Endothelial cell of umbilical vein (primary cell): ENCODE measurements at regions not wholly inside any gene's neighbourhood (a gene's known extent, or its start where the extent isn't known, plus 50 kb on each side); places are given as distances from the start of the nearest gene placed in this dataset.

Experiments used
- BruUV-seq: library from RNA; stranded (reverse); fragments of 400-500 nt; replicated peaks from 2 replicates; lab custom pipeline; 2021; lab: Mats Ljungman, UMichigan
- CTCF ChIA-PET: fragments of 300-600, 350-600 bp; sonication (Branson Sonifier 250); formaldehyde crosslinking; loops from one replicate; lab custom pipeline; 2021; ENCODE audit warnings: antibody characterized with exemption, inconsistent platforms; lab: Charles Lee
- POLR2A ChIA-PET: fragments of 300-600, 350-600 bp; sonication (Branson Sonifier 250); formaldehyde crosslinking; loops from one replicate; lab custom pipeline; 2021; ENCODE audit warnings: antibody characterized with exemption, inconsistent platforms; lab: Charles Lee
- DNase-seq: peaks from one replicate; pipeline ENCODE4 v3.0.0-alpha.2; 2011; ENCODE audit warnings: low read depth, low spot score
- FAIRE-seq: peaks from 2 replicates; lab custom pipeline; 2011; peaks lifted over from hg19 to GRCh38; lab: Jason Lieb, UNC
- H2AFZ ChIP-seq: 2 replicates; pipeline ENCODE4 v1.6.0; 2012; ENCODE audit warnings: low read depth, low read length, control low read depth, inconsistent platforms
- H3K27ac ChIP-seq: 2 replicates; pipeline ENCODE4 v1.5.1; 2011; ENCODE audit warnings: low read depth, mild to moderate bottlenecking, control low read depth, low read length, moderate library complexity; ENCODE audit not compliant: insufficient read depth
- H3K27me3 ChIP-seq, 2 experiments: 2 replicates each; pipeline versions ENCODE4 v1.6.0 to v1.6.1; 2011; ENCODE audit warnings: low read length in 2 of 2, mixed read lengths in 1 of 2; ENCODE audit not compliant: control insufficient read depth in 2 of 2, insufficient read depth in 2 of 2
- H3K36me3 ChIP-seq, 2 experiments: 2 replicates in 1 of 2; 3 replicates in 1 of 2; pipeline ENCODE4 v1.5.1; 2011; ENCODE audit warnings: low read length in 2 of 2, mild to moderate bottlenecking in 1 of 2, moderate library complexity in 1 of 2; ENCODE audit not compliant: control insufficient read depth in 2 of 2, insufficient read depth in 2 of 2; ENCODE audit errors: extremely low read depth in 1 of 2
- H3K4me1 ChIP-seq: 3 replicates; pipeline ENCODE4 v1.5.1; 2011; ENCODE audit warnings: mild to moderate bottlenecking, low read length; ENCODE audit not compliant: control insufficient read depth, insufficient read depth; ENCODE audit errors: extremely low read depth
- H3K4me2 ChIP-seq: 2 replicates; pipeline ENCODE4 v1.6.1; 2011; ENCODE audit warnings: low read length, control low read depth, mixed read lengths; ENCODE audit not compliant: insufficient read depth
- H3K4me3 ChIP-seq, 3 experiments: fragments of 200-600 bp in 1 of 3; sonication (generic), shearing (Covaris generic) in 1 of 3; replicated peaks in 1 of 3; 2 replicates each; pipeline ENCODE4 v1.5.1; 2011 to 2016; ENCODE audit warnings: control low read depth in 3 of 3, low read length in 3 of 3, mild to moderate bottlenecking in 2 of 3, inconsistent platforms in 1 of 3, low read depth in 1 of 3, moderate library complexity in 1 of 3; ENCODE audit not compliant: insufficient read depth in 1 of 3
- H3K79me2 ChIP-seq: 2 replicates; pipeline ENCODE4 v1.6.0; 2012; ENCODE audit warnings: low read length, inconsistent platforms; ENCODE audit not compliant: control insufficient read depth, insufficient read depth
- H3K9ac ChIP-seq: replicated peaks from 2 replicates; pipeline ENCODE3; 2011; ENCODE audit warnings: low read length, control low read depth; ENCODE audit not compliant: insufficient read depth; ENCODE audit errors: extremely low read depth
- H3K9me1 ChIP-seq: replicated peaks from 3 replicates; pipeline ENCODE4 v1.6.0; 2011; ENCODE audit warnings: mild to moderate bottlenecking, low read length; ENCODE audit not compliant: control insufficient read depth, insufficient read depth; ENCODE audit errors: extremely low read depth
- H3K9me3 ChIP-seq: replicated peaks from 2 replicates; pipeline ENCODE4 v1.5.1; 2012; ENCODE audit warnings: low read length, inconsistent platforms; ENCODE audit not compliant: control insufficient read depth, insufficient read depth
- H4K20me1 ChIP-seq: replicated peaks from 2 replicates; pipeline ENCODE3; 2011; ENCODE audit warnings: mild to moderate bottlenecking, low read length; ENCODE audit not compliant: control insufficient read depth, insufficient read depth; ENCODE audit errors: extremely low read depth
- EZH2 ChIP-seq: IDR thresholded peaks from 2 replicates; pipeline ENCODE4 v1.6.1; 2012; ENCODE audit warnings: borderline replicate concordance, low read depth, mild to moderate bottlenecking, moderate library complexity, low read length, inconsistent platforms; ENCODE audit not compliant: severe bottlenecking
- FOS ChIP-seq: IDR thresholded peaks from 2 replicates; pipeline ENCODE4 v1.6.1; 2011; ENCODE audit warnings: mild to moderate bottlenecking, low read length, moderate library complexity, borderline replicate concordance; ENCODE audit not compliant: insufficient read depth
- GATA2 ChIP-seq: IDR thresholded peaks from 2 replicates; pipeline ENCODE4 v1.7.0; 2011; ENCODE audit warnings: low read depth, mild to moderate bottlenecking, moderate library complexity, mixed read lengths, low read length; ENCODE audit not compliant: insufficient read length, insufficient read depth
- JUN ChIP-seq: IDR thresholded peaks from 2 replicates; pipeline ENCODE4 v1.6.1; 2011; ENCODE audit warnings: borderline replicate concordance, low read depth; ENCODE audit not compliant: insufficient read length, insufficient read depth
- MYC ChIP-seq: IDR thresholded peaks from one replicate; pipeline ENCODE4 v1.6.1; 2011; ENCODE audit warnings: mild to moderate bottlenecking, low read depth, low read length
- POLR2A ChIP-seq: IDR thresholded peaks from 2 replicates; pipeline ENCODE4 v1.6.1; 2012; ENCODE audit warnings: low read depth, mild to moderate bottlenecking, control low read depth, low read length
- POLR2AphosphoS5 ChIP-seq: IDR thresholded peaks from 2 replicates; pipeline ENCODE4 v1.6.1; 2012; ENCODE audit warnings: low read depth, mild to moderate bottlenecking, control low read depth, low read length, moderate library complexity; ENCODE audit not compliant: insufficient read depth
- dilution Hi-C: fragments of 300-500 bp; cut with MboI; formaldehyde crosslinking; loops from one replicate; pipeline ENCODE4 v1.15.0; 2019; ENCODE audit warnings: low sequenced_read_pairs; ENCODE audit not compliant: extremely low pct_ligation_motif_present
- intact Hi-C: fragments of 100-400 bp; cut with micrococcal nuclease; formaldehyde crosslinking; loops from one replicate; pipeline ENCODE4 v1.10.0; 2022
- TF ChIP-seq, protein P1 (sequence below), 2 donors: IDR thresholded peaks; 1 replicate in 1 of 2; 2 replicates in 1 of 2; pipeline ENCODE4 v1.5.1; 2011; ENCODE audit warnings: low read length in 2 of 2, mild to moderate bottlenecking in 2 of 2, moderate library complexity in 2 of 2, control low read depth in 1 of 2, inconsistent platforms in 1 of 2, low read depth in 1 of 2; ENCODE audit not compliant: insufficient read depth in 1 of 2; ENCODE audit errors: extremely low read depth in 1 of 2
- TF ChIP-seq, protein P2 (sequence below): IDR thresholded peaks from 2 replicates; pipeline ENCODE4 v1.6.1; 2011; ENCODE audit not compliant: insufficient read depth, insufficient read length

DNA sequence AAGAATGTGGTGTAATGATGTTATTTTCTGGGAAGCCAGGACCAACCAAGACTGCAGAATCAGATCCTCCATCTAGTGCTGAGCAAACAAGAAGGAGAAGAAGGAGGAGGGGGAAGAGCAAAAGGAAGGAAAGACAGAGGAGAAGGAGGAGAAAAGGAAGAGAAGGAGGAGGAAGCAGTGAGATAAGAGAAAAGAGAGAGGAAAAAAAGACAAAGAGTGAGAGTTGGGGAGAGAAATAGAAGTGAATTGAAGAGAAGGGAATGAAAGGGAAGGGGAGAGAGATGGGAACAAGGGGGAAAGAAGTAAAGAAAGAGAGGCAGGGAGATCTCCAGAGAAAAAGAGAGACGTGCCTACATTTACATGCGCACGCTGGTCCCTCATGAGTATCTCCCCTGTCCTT, 153.5 kb downstream of the MN1 start:
- Histone ChIP-seq H3K4me1 (no peaks in the 10 kb centered on the region), H2AFZ (no peak overlapping the region), H3K27ac (no peak overlapping the region), H3K4me3 (no peak overlapping the region), H3K9ac (no peak overlapping the region), H3K27me3 (peaks cover 0 to 7% of the 10 kb centered on the region in 2 experiments), H3K79me2 (no peaks in the 10 kb centered on the region), H3K9me1 (no peaks in the 10 kb centered on the region), H3K4me2 (no peak overlapping the region), H3K36me3 (no peaks in the 10 kb centered on the region), H4K20me1 (no peaks in the 10 kb centered on the region), H3K9me3 (no peaks in the 10 kb centered on the region)
- DNase-seq, result no peak
- POLR2A ChIA-PET, result no interaction called here
- CTCF ChIA-PET, result no interaction called here
- intact Hi-C loops, result no loop called here
- no peak for TF ChIP-seq FOS
- no peak for TF ChIP-seq EZH2
- TF ChIP-seq, protein P1, sequence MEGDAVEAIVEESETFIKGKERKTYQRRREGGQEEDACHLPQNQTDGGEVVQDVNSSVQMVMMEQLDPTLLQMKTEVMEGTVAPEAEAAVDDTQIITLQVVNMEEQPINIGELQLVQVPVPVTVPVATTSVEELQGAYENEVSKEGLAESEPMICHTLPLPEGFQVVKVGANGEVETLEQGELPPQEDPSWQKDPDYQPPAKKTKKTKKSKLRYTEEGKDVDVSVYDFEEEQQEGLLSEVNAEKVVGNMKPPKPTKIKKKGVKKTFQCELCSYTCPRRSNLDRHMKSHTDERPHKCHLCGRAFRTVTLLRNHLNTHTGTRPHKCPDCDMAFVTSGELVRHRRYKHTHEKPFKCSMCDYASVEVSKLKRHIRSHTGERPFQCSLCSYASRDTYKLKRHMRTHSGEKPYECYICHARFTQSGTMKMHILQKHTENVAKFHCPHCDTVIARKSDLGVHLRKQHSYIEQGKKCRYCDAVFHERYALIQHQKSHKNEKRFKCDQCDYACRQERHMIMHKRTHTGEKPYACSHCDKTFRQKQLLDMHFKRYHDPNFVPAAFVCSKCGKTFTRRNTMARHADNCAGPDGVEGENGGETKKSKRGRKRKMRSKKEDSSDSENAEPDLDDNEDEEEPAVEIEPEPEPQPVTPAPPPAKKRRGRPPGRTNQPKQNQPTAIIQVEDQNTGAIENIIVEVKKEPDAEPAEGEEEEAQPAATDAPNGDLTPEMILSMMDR (IDR thresholded peaks at IDR 0.05; ENCODE audit: extremely low read depth in 1 of 2, insufficient read depth in 1 of 2, low read depth in 1 of 2, low read length in 2 of 2), result no peak
- TF ChIP-seq, protein P2, sequence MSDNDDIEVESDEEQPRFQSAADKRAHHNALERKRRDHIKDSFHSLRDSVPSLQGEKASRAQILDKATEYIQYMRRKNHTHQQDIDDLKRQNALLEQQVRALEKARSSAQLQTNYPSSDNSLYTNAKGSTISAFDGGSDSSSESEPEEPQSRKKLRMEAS, result no peak
- no peak for TF ChIP-seq MYC
- no peak for TF ChIP-seq POLR2A
- no peak for TF ChIP-seq GATA2
- TF ChIP-seq JUN, result no peak
- TF ChIP-seq POLR2AphosphoS5, result no peak
- dilution Hi-C loops, result no loop called here
- FAIRE-seq, result no peak
- BruUV-seq, result no TSS peak
